Adrenal gland (tissue), 9 donors: ENCODE measurements at regions not wholly inside any gene's neighbourhood (a gene's known extent, or its start where the extent isn't known, plus 50 kb on each side); places are given as distances from the start of the nearest gene placed in this dataset.

Experiments used
- DNase-seq, 7 donors: peaks; one replicate each; pipeline ENCODE4 v3.0.0-alpha.2; 2019 to 2020
- H3K27ac ChIP-seq, 5 donors: fragments of 200-600 bp; sonication (generic) in 4 of 5; 1 replicate in 3 of 5; 2 replicates in 2 of 5; pipeline versions ENCODE4 v1.5.1 to v1.8.0; 2016 to 2020; ENCODE audit warnings: mild to moderate bottlenecking in 1 of 5
- H3K27me3 ChIP-seq: fragments of 200-600 bp; 2 replicates; pipeline ENCODE4 v1.8.0; 2021
- H3K36me3 ChIP-seq, 2 donors: fragments of 200-600 bp; replicated peaks in 1 of 2; 1 replicate in 1 of 2; 2 replicates in 1 of 2; pipeline versions ENCODE4 v1.5.1 to v1.8.0; 2018 to 2022
- H3K4me1 ChIP-seq, 2 donors: fragments of 200-600 bp; replicated peaks in 1 of 2; 1 replicate in 1 of 2; 2 replicates in 1 of 2; pipeline versions ENCODE4 v1.5.1 to v1.8.0; 2018 to 2021
- H3K4me3 ChIP-seq, 4 donors: fragments of 200-600 bp; sonication (generic) in 3 of 4; one replicate each; pipeline ENCODE4 v1.5.1; 2016 to 2018
- H3K9me3 ChIP-seq, 3 donors: fragments of 200-600 bp; sonication (generic) in 1 of 3; replicated peaks in 1 of 3; 1 replicate in 2 of 3; 2 replicates in 1 of 3; pipeline versions ENCODE4 v1.5.1 to v1.8.0; 2016 to 2021
- CTCF ChIP-seq, 6 experiments: fragments of 450-650 bp in 4 of 6; fragments of 200-600 bp in 2 of 6; sonication (generic) in 1 of 6; IDR thresholded peaks; 1 replicate in 5 of 6; 2 replicates in 1 of 6; pipeline versions ENCODE4 v1.5.1 to v1.8.0; 2016 to 2021; ENCODE audit warnings: antibody characterized with exemption in 6 of 6, mild to moderate bottlenecking in 2 of 6, moderate library complexity in 1 of 6
- POLR2A ChIP-seq, 2 donors: fragments of 450-650 bp; IDR thresholded peaks; one replicate each; pipeline ENCODE4 v1.6.1; 2017; ENCODE audit warnings: antibody characterized with exemption in 2 of 2, mild to moderate bottlenecking in 2 of 2, moderate library complexity in 1 of 2
- WGBS, 4 donors: extraction: QIAGEN DNeasy Blood & Tissue Kit in 2 of 4; methylation state at CpG; one replicate each; pipeline versions ENCODE4 v1.1.5 to v1.1.7; 2013 to 2017; 5-methylcytosine and 5-hydroxymethylcytosine counted together
- intact Hi-C, 2 donors: fragments of 100-400 bp; cut with DNase I; formaldehyde crosslinking; loops; one replicate each; pipeline versions ENCODE4 v1.14.1 to v1.15.0; 2022 to 2023
- donor health status: healthy with polysubstance abuse.
- donor health status: Bipolar disorder and iron deficiency.
- donor health status: DM: yes; HTN: yes; CAD: no.
- donor health status: DM: no; HTN: no; CAD: no.
- donor health status: DM: no; HTN: no; CAD: no.

GRCh38 chr7:156050636-156051569 lies 238.6 kb upstream of the SHH start:
- Histone ChIP-seq H3K4me3 (no peak overlapping the region), H3K9me3 (no peaks in the 10 kb centered on the region), H3K27ac (no peak overlapping the region), H3K27me3 (no peaks in the 10 kb centered on the region), H3K36me3 (no peaks in the 10 kb centered on the region), H3K4me1 (no peaks in the 10 kb centered on the region)
- TF ChIP-seq POLR2A (IDR thresholded peaks at IDR 0.05) (no peak), CTCF (IDR thresholded peaks at IDR 0.05) (no peak)
- no peak for DNase-seq
- 80 to 92% (median 85%) methylated on average over 13 to 19 of the region's 19 CpGs for WGBS, 4 donors
- intact Hi-C loops = no loop called here

DNA sequence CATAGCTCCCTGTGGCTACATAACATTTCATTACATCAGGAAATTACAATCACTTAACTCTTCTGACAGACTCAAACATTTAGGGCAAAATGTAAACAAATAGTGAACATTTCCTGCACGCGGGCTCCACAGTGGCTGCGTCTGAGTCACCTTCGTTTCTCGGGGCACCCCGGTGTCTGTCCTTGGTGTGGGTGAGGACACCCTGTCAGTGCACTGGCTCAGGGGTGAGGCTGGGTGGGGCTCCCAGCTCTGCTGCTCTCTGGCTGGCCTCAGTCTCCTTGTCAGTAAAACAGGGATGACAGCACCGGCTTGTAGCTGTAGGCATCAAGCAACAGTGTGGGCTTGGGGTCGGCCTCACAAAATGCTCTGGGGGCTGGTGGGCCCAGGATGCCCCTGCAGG lies 237.1 kb upstream of the SHH start:
- Histone ChIP-seq H3K4me1 (no peaks in the 10 kb centered on the region), H3K4me3 (no peak overlapping the region), H3K36me3 (no peaks in the 10 kb centered on the region), H3K27me3 (no peaks in the 10 kb centered on the region), H3K9me3 (no peaks in the 10 kb centered on the region), H3K27ac (no peak overlapping the region)
- 54 to 70% (median 61%) methylated on average over 5 to 8 of the region's 8 CpGs for WGBS, 4 donors
- intact Hi-C loops = no loop called here
- TF ChIP-seq CTCF (IDR thresholded peaks at IDR 0.05) (no peak), POLR2A (IDR thresholded peaks at IDR 0.05) (no peak)
- peak in 1 of 7 donors; percentile 21 for DNase-seq

DNA sequence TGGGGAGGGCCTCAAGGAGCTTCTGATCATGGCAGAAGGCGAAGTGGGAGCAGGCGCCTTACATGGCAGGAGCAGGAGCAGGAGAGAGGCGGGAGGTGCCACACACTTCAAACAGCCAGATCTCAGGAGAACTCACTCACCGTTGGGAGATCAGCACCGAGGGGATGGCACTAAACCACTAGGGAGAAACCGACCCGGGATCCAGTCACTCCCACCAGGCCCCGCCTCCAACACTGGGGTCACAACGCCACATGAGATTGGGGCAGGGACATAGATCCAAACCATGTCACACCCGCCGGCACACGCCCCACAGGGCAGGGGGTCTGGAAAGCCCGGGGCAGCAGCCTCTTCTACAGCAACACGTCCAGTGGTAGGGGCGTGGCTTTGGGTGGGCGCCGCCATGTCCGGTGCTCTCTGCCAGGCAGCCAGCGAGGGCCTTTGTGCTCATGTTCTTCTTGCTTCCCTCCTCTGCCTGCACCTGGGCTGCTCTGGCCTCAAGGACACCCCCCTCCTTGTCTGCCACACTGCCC lies 233.8 kb upstream of the SHH start:
- 80 to 94% (median 92%) methylated on average over 5 to 19 of the region's 19 CpGs for WGBS, 4 donors
- TF ChIP-seq CTCF (IDR thresholded peaks at IDR 0.05) = no peak
- no peak for TF ChIP-seq POLR2A (IDR thresholded peaks at IDR 0.05)
- Histone ChIP-seq H3K4me1 (no peaks in the 10 kb centered on the region), H3K27ac (no peak overlapping the region), H3K9me3 (no peaks in the 10 kb centered on the region), H3K27me3 (no peaks in the 10 kb centered on the region), H3K36me3 (no peaks in the 10 kb centered on the region), H3K4me3 (no peak overlapping the region)
- intact Hi-C loops = no loop called here
- no peak for DNase-seq

DNA sequence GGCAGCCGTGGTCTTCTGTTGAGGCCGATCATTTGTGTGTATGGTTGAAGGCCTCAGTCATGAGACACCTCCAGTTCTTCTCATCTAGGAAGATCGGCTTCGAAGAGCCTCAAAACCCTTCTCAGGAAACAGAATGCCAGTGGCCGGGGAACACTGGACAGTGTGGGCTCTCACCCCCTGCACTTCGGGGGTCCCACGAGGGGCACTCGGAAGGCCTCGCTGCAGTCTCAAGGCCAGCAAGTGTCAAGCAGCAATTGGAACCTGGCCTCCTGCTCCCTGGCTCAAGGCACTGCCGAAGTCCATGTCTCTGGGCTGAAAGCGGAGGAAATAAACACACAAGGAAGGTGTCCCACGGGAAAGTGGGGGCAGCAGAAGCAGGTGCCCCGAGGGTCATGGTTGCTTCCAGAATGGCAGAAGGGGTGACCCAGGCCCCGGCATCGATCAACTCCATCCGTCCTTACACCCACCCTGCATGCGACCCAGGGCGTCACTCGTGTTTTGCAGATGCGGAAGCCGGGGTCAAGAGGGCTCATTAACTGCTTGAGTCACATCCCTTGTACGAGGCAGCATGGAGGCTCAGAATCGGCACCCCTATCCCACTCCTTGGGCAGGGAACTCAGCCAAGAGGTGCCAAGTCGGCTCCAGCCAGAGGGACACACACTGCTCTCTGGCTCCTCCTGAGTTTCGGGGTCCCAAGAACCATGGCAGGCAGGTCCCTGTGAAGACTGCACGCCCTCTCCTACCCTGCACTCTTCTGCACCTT lies 231.3 kb upstream of the SHH start:
- DNase-seq = no peak
- no peak overlapping the region for H3K27ac ChIP-seq

More for the DNA sequence above, 231.3 kb upstream of the SHH start:
- Histone ChIP-seq H3K27me3 (no peaks in the 10 kb centered on the region), H3K36me3 (no peaks in the 10 kb centered on the region), H3K9me3 (no peaks in the 10 kb centered on the region), H3K4me1 (no peaks in the 10 kb centered on the region), H3K4me3 (no peak overlapping the region)
- intact Hi-C loops = no loop called here
- 76 to 85% (median 79%) methylated on average over 9 to 26 of the region's 26 CpGs for WGBS, 4 donors
- no peak for TF ChIP-seq CTCF (IDR thresholded peaks at IDR 0.05)
- no peak for TF ChIP-seq POLR2A (IDR thresholded peaks at IDR 0.05)
